Breast epithelium (tissue), 4 donors: ENCODE measurements at regions not wholly inside any gene's neighbourhood (a gene's known extent, or its start where the extent isn't known, plus 50 kb on each side); places are given as distances from the start of the nearest gene placed in this dataset.
"Not testable (repeated sequence)": the region's sequence is repeated elsewhere in the genome, so short reads cannot be mapped to it uniquely, and the experiment has no call there.

Experiments used
- DNase-seq, 2 donors: peaks; one replicate each; pipeline ENCODE4 v3.0.0-alpha.2; 2019; ENCODE audit warnings: low spot score in 2 of 2
- H3K27ac ChIP-seq, 2 donors: fragments of 200-600 bp; sonication (generic) in 1 of 2; one replicate each; pipeline ENCODE4 v1.5.1; 2016 to 2019; ENCODE audit warnings: mild to moderate bottlenecking in 1 of 2
- H3K27me3 ChIP-seq, 2 donors: fragments of 200-600 bp; sonication (generic) in 1 of 2; one replicate each; pipeline versions ENCODE4 v1.5.1 to v1.6.0; 2017 to 2019; ENCODE audit warnings: control low read depth in 1 of 2, mild to moderate bottlenecking in 1 of 2
- H3K36me3 ChIP-seq: fragments of 200-600 bp; one replicate; pipeline ENCODE4 v1.5.1; 2019
- H3K4me1 ChIP-seq, 2 donors: fragments of 200-600 bp; sonication (generic); one replicate each; pipeline ENCODE4 v1.5.1; 2016 to 2019; ENCODE audit warnings: control low read depth in 1 of 2
- H3K4me3 ChIP-seq, 3 donors: fragments of 200-600 bp; sonication (generic); 1 replicate in 2 of 3; 2 replicates in 1 of 3; pipeline ENCODE4 v1.5.1; 2016 to 2019; ENCODE audit warnings: mild to moderate bottlenecking in 3 of 3, moderate library complexity in 2 of 3
- H3K9me3 ChIP-seq, 2 donors: fragments of 200-600 bp; sonication (generic) in 1 of 2; one replicate each; pipeline ENCODE4 v1.5.1; 2016 to 2019; ENCODE audit warnings: control low read depth in 1 of 2
- CTCF ChIP-seq, 3 donors: fragments of 450-650 bp; IDR thresholded peaks; one replicate each; pipeline ENCODE4 v1.5.1; 2016 to 2017; ENCODE audit warnings: antibody characterized with exemption in 3 of 3, mild to moderate bottlenecking in 3 of 3, moderate library complexity in 3 of 3
- POLR2A ChIP-seq: fragments of 450-650 bp; IDR thresholded peaks from one replicate; pipeline ENCODE4 v1.6.1; 2016; ENCODE audit warnings: antibody characterized with exemption, mild to moderate bottlenecking, moderate library complexity
- POLR2AphosphoS5 ChIP-seq, 3 donors: sonication (generic); formaldehyde crosslinking; IDR thresholded peaks; one replicate each; pipeline ENCODE4 v1.6.1; 2017; ENCODE audit warnings: antibody characterized with exemption in 3 of 3
- intact Hi-C: fragments of 100-400 bp; cut with DNase I; formaldehyde crosslinking; loops from one replicate; pipeline ENCODE4 v1.15.1; 2023; ENCODE audit warnings: low total_unique reads

- no peaks in the 10 kb centered on the region for H3K4me1 ChIP-seq
- intact Hi-C loops = no loop called here
- no peaks in the 10 kb centered on the region for H3K27me3 ChIP-seq
- TF ChIP-seq CTCF (IDR thresholded peaks at IDR 0.05) (no peak), POLR2A (no peak), POLR2AphosphoS5 (IDR thresholded peaks at IDR 0.05) (no peak)
- no peak overlapping the region for H3K27ac ChIP-seq
- H3K9me3 ChIP-seq = no peaks in the 10 kb centered on the region
- H3K36me3 ChIP-seq = no peaks in the 10 kb centered on the region
- no peak overlapping the region for H3K4me3 ChIP-seq
- no peak for DNase-seq
Observed at GRCh38 chr2:3034396-3034795, 343.2 kb downstream of the EIPR1 start.

- intact Hi-C loops = no loop called here
- no peak overlapping the region for H3K27ac ChIP-seq
- no peak for DNase-seq
Observed at GRCh38 chr2:3033315-3033714, 344.3 kb downstream of the EIPR1 start.

GRCh38 chr2:3030791-3031190 lies 346.8 kb downstream of the EIPR1 start:
- H3K4me1 ChIP-seq, DNase-seq, H3K27ac ChIP-seq, intact Hi-C loops, H3K27me3 ChIP-seq, H3K9me3 ChIP-seq, H3K36me3 ChIP-seq, H3K4me3 ChIP-seq: not testable (repeated sequence)

More at GRCh38 chr2:3033315-3033714, 344.3 kb downstream of the EIPR1 start:
- H3K4me3 ChIP-seq = no peak overlapping the region
- H3K36me3 ChIP-seq = no peaks in the 10 kb centered on the region
- H3K9me3 ChIP-seq = no peaks in the 10 kb centered on the region
- H3K4me1 ChIP-seq = no peaks in the 10 kb centered on the region
- TF ChIP-seq CTCF (IDR thresholded peaks at IDR 0.05) (no peak), POLR2A (no peak), POLR2AphosphoS5 (IDR thresholded peaks at IDR 0.05) (no peak)
- H3K27me3 ChIP-seq = no peaks in the 10 kb centered on the region

GRCh38 chr2:3025984-3026383 lies 351.6 kb downstream of the EIPR1 start:
- Histone ChIP-seq H3K36me3 (no peaks in the 10 kb centered on the region), H3K4me3 (no peak overlapping the region), H3K9me3 (no peaks in the 10 kb centered on the region), H3K4me1 (no peaks in the 10 kb centered on the region), H3K27me3 (no peaks in the 10 kb centered on the region), H3K27ac (no peak overlapping the region)
- intact Hi-C loops = no loop called here
- DNase-seq = no peak
- TF ChIP-seq POLR2AphosphoS5 (IDR thresholded peaks at IDR 0.05) = no peak
- TF ChIP-seq POLR2A = no peak
- TF ChIP-seq CTCF (IDR thresholded peaks at IDR 0.05) = no peak

- no peak for DNase-seq
- H3K36me3 ChIP-seq = no peaks in the 10 kb centered on the region
- no peak overlapping the region for H3K4me3 ChIP-seq
- H3K27ac ChIP-seq = no peak overlapping the region
- intact Hi-C loops = no loop called here
- no peak for TF ChIP-seq CTCF (IDR thresholded peaks at IDR 0.05)
- TF ChIP-seq POLR2A = no peak
- TF ChIP-seq POLR2AphosphoS5 (IDR thresholded peaks at IDR 0.05) = no peak
- no peaks in the 10 kb centered on the region for H3K9me3 ChIP-seq
- H3K27me3 ChIP-seq = no peaks in the 10 kb centered on the region
- no peaks in the 10 kb centered on the region for H3K4me1 ChIP-seq
Observed at GRCh38 chr2:3025261-3025660, 352.4 kb downstream of the EIPR1 start.

GRCh38 chr2:3024401-3024935 lies 353.1 kb downstream of the EIPR1 start:
- H3K36me3 ChIP-seq = no peaks in the 10 kb centered on the region
- no peak for TF ChIP-seq CTCF (IDR thresholded peaks at IDR 0.05)
- no peak for TF ChIP-seq POLR2A
- no peak for TF ChIP-seq POLR2AphosphoS5 (IDR thresholded peaks at IDR 0.05)
- DNase-seq = no peak
- intact Hi-C loops = no loop called here
- no peak overlapping the region for H3K27ac ChIP-seq
- no peaks in the 10 kb centered on the region for H3K9me3 ChIP-seq
- H3K27me3 ChIP-seq = no peaks in the 10 kb centered on the region
- no peak overlapping the region for H3K4me3 ChIP-seq
- H3K4me1 ChIP-seq = no peaks in the 10 kb centered on the region
